Mesendoderm (in vitro differentiated cells): ENCODE measurements at regions not wholly inside any gene's neighbourhood (a gene's known extent, or its start where the extent isn't known, plus 50 kb on each side); places are given as distances from the start of the nearest gene placed in this dataset.

Experiments used
- DNase-seq: peaks from one replicate; pipeline ENCODE4 v3.0.0; 2013
- H2AK5ac ChIP-seq: 2 replicates; pipeline ENCODE4 v1.6.1; 2013; ENCODE audit warnings: low read length, inconsistent platforms
- H2BK120ac ChIP-seq: 2 replicates; pipeline ENCODE4 v1.6.1; 2013; ENCODE audit warnings: low read depth, mild to moderate bottlenecking, low read length, moderate library complexity, mixed read lengths
- H2BK15ac ChIP-seq: replicated peaks from 2 replicates; pipeline ENCODE4 v1.6.1; 2013; ENCODE audit warnings: low read depth, mild to moderate bottlenecking, moderate library complexity
- H2BK5ac ChIP-seq: 2 replicates; pipeline ENCODE4 v1.6.1; 2013; ENCODE audit warnings: low read length, inconsistent platforms
- H3K18ac ChIP-seq: 2 replicates; pipeline ENCODE4 v1.6.1; 2013; ENCODE audit warnings: mild to moderate bottlenecking, low read length, mixed read lengths
- H3K23ac ChIP-seq: one replicate; pipeline ENCODE4 v1.6.1; 2013; ENCODE audit warnings: low read length
- H3K27ac ChIP-seq: 2 replicates; pipeline ENCODE4 v1.5.1; 2013; ENCODE audit warnings: low read depth, mild to moderate bottlenecking, inconsistent platforms, low read length, moderate library complexity
- H3K27me3 ChIP-seq: 2 replicates; pipeline ENCODE4 v1.6.1; 2013; ENCODE audit warnings: low read length, control low read depth, mild to moderate bottlenecking, inconsistent platforms; ENCODE audit not compliant: insufficient read depth, poor library complexity
- H3K36me3 ChIP-seq: 2 replicates; pipeline ENCODE4 v1.6.1; 2013; ENCODE audit warnings: low read length, inconsistent platforms; ENCODE audit not compliant: control insufficient read depth, insufficient read depth
- H3K4ac ChIP-seq: one replicate; pipeline ENCODE4 v1.6.1; 2013; ENCODE audit warnings: low read depth, mild to moderate bottlenecking, low read length, moderate library complexity
- H3K4me1 ChIP-seq: 2 replicates; pipeline ENCODE4 v1.6.1; 2013; ENCODE audit warnings: low read depth, low read length, inconsistent platforms; ENCODE audit not compliant: control insufficient read depth
- H3K4me2 ChIP-seq: 2 replicates; pipeline ENCODE4 v1.6.1; 2013; ENCODE audit warnings: low read length
- H3K4me3 ChIP-seq: 2 replicates; pipeline ENCODE4 v1.5.1; 2013; ENCODE audit warnings: mild to moderate bottlenecking, low read length
- H3K56ac ChIP-seq: one replicate; pipeline ENCODE4 v1.6.1; 2013; ENCODE audit warnings: low read length
- H3K79me1 ChIP-seq: 2 replicates; pipeline ENCODE4 v1.6.1; 2013; ENCODE audit warnings: low read length, inconsistent platforms
- H3K79me2 ChIP-seq: 2 replicates; pipeline ENCODE4 v1.6.1; 2013; ENCODE audit warnings: mild to moderate bottlenecking, low read length; ENCODE audit not compliant: control insufficient read depth, insufficient read depth
- H3K9ac ChIP-seq: 2 replicates; pipeline ENCODE4 v1.6.1; 2013; ENCODE audit warnings: low read length, inconsistent platforms
- H4K5ac ChIP-seq: one replicate; pipeline ENCODE4 v1.6.1; 2013; ENCODE audit warnings: low read length
- H4K8ac ChIP-seq: one replicate; pipeline ENCODE4 v1.6.1; 2013; ENCODE audit warnings: low read depth, mild to moderate bottlenecking, control low read depth, low read length, moderate library complexity
- WGBS: extraction: QIAGEN DNeasy Blood & Tissue Kit; methylation state at CpG from one replicate; pipeline ENCODE4 v1.1.7; 2013; ENCODE audit warnings: low lambda C conversion rate, missing lambda C conversion rate; ENCODE audit not compliant: insufficient coverage; ENCODE audit errors: extremely low coverage; 5-methylcytosine and 5-hydroxymethylcytosine counted together

GRCh38 chr1:55801481-55801880 lies 586.3 kb upstream of the USP24 start:
- no peak overlapping the region for H3K4ac ChIP-seq
- H3K27me3 ChIP-seq, result no peaks in the 10 kb centered on the region
- no peak overlapping the region for H3K27ac ChIP-seq
- no peak overlapping the region for H3K18ac ChIP-seq
- H4K5ac ChIP-seq, result no peak overlapping the region
- no peak overlapping the region for H4K8ac ChIP-seq
- WGBS, result no CpG with 5 or more reads among the region's 2 CpGs
- no peak overlapping the region for H3K4me2 ChIP-seq
- H3K23ac ChIP-seq, result no peak overlapping the region
- no peaks in the 10 kb centered on the region for H3K79me2 ChIP-seq
- H3K4me3 ChIP-seq, result no peak overlapping the region
- DNase-seq, result no peak
- H3K56ac ChIP-seq, result no peak overlapping the region
- H3K9ac ChIP-seq, result no peak overlapping the region
- H3K36me3 ChIP-seq, result no peaks in the 10 kb centered on the region
- H3K79me1 ChIP-seq, result no peaks in the 10 kb centered on the region
- H3K4me1 ChIP-seq, result no peaks in the 10 kb centered on the region
- H2BK120ac ChIP-seq, result no peak overlapping the region
- no peak overlapping the region for H2AK5ac ChIP-seq
- no peak overlapping the region for H2BK15ac ChIP-seq
- H2BK5ac ChIP-seq, result no peak overlapping the region

GRCh38 chr1:55800503-55800902 lies 585.3 kb upstream of the USP24 start:
- Histone ChIP-seq H3K4me2 (no peak overlapping the region), H3K36me3 (no peaks in the 10 kb centered on the region), H2BK120ac (no peak overlapping the region), H3K4me3 (no peak overlapping the region), H3K18ac (no peak overlapping the region), H3K4ac (no peak overlapping the region), H3K56ac (no peak overlapping the region), H2BK15ac (no peak overlapping the region), H2BK5ac (no peak overlapping the region), H3K4me1 (no peaks in the 10 kb centered on the region), H2AK5ac (no peak overlapping the region), H3K79me2 (no peaks in the 10 kb centered on the region), H4K5ac (no peak overlapping the region), H3K79me1 (no peaks in the 10 kb centered on the region), H4K8ac (no peak overlapping the region), H3K27ac (no peak overlapping the region), H3K23ac (no peak overlapping the region), H3K9ac (no peak overlapping the region), H3K27me3 (no peaks in the 10 kb centered on the region)
- no peak for DNase-seq
- no CpG with 5 or more reads among the region's 1 CpG for WGBS

GRCh38 chr1:55793856-55794255 lies 578.7 kb upstream of the USP24 start:
- no peak overlapping the region for H4K5ac ChIP-seq
- H3K4me1 ChIP-seq, result no peaks in the 10 kb centered on the region
- no peak overlapping the region for H3K4me3 ChIP-seq
- no peak overlapping the region for H4K8ac ChIP-seq
- no peak overlapping the region for H2BK120ac ChIP-seq
- H3K79me1 ChIP-seq, result no peaks in the 10 kb centered on the region
- no peak overlapping the region for H3K18ac ChIP-seq
- no peak overlapping the region for H2AK5ac ChIP-seq
- H2BK15ac ChIP-seq, result no peak overlapping the region
- H3K79me2 ChIP-seq, result no peaks in the 10 kb centered on the region
- H3K9ac ChIP-seq, result no peak overlapping the region
- no peak overlapping the region for H3K23ac ChIP-seq
- H3K36me3 ChIP-seq, result no peaks in the 10 kb centered on the region
- no peaks in the 10 kb centered on the region for H3K27me3 ChIP-seq
- no peak overlapping the region for H3K4ac ChIP-seq
- H3K27ac ChIP-seq, result no peak overlapping the region
- H3K4me2 ChIP-seq, result no peak overlapping the region
- no CpG with 5 or more reads among the region's 6 CpGs for WGBS
- no peak for DNase-seq
- no peak overlapping the region for H3K56ac ChIP-seq
- H2BK5ac ChIP-seq, result no peak overlapping the region

- H2BK15ac ChIP-seq, result no peak overlapping the region
- H3K4ac ChIP-seq, result no peak overlapping the region
- H3K4me2 ChIP-seq, result no peak overlapping the region
- no peaks in the 10 kb centered on the region for H3K27me3 ChIP-seq
- no peak overlapping the region for H2BK5ac ChIP-seq
- no peaks in the 10 kb centered on the region for H3K4me1 ChIP-seq
- no peaks in the 10 kb centered on the region for H3K36me3 ChIP-seq
- H4K5ac ChIP-seq, result no peak overlapping the region
- H2AK5ac ChIP-seq, result no peak overlapping the region
- H4K8ac ChIP-seq, result no peak overlapping the region
- H3K79me1 ChIP-seq, result no peaks in the 10 kb centered on the region
- H3K27ac ChIP-seq, result no peak overlapping the region
- no peak overlapping the region for H3K23ac ChIP-seq
- H3K4me3 ChIP-seq, result no peak overlapping the region
- no peaks in the 10 kb centered on the region for H3K79me2 ChIP-seq
- DNase-seq, result no peak
- H3K56ac ChIP-seq, result no peak overlapping the region
- no peak overlapping the region for H3K9ac ChIP-seq
- H3K18ac ChIP-seq, result no peak overlapping the region
- no peak overlapping the region for H2BK120ac ChIP-seq
Observed at GRCh38 chr1:55792870-55793269, 577.7 kb upstream of the USP24 start.

GRCh38 chr1:55789466-55789865 lies 574.3 kb upstream of the USP24 start:
- no peaks in the 10 kb centered on the region for H3K27me3 ChIP-seq
- no peak overlapping the region for H2BK5ac ChIP-seq
- WGBS, result no CpG with 5 or more reads among the region's 1 CpG
- H3K36me3 ChIP-seq, result no peaks in the 10 kb centered on the region
- no peak overlapping the region for H2AK5ac ChIP-seq
- H3K4me2 ChIP-seq, result no peak overlapping the region
- no peak overlapping the region for H3K27ac ChIP-seq
- H3K4me3 ChIP-seq, result no peak overlapping the region
- H4K5ac ChIP-seq, result no peak overlapping the region
- no peak overlapping the region for H3K4ac ChIP-seq
- H3K79me2 ChIP-seq, result no peaks in the 10 kb centered on the region
- H3K23ac ChIP-seq, result no peak overlapping the region
- no peak overlapping the region for H3K56ac ChIP-seq
- H2BK120ac ChIP-seq, result no peak overlapping the region
- no peak overlapping the region for H3K9ac ChIP-seq
- no peak overlapping the region for H3K18ac ChIP-seq
- DNase-seq, result no peak
- H4K8ac ChIP-seq, result no peak overlapping the region
- no peak overlapping the region for H2BK15ac ChIP-seq
- no peaks in the 10 kb centered on the region for H3K79me1 ChIP-seq
- H3K4me1 ChIP-seq, result no peaks in the 10 kb centered on the region

GRCh38 chr1:55786396-55786795 lies 571.2 kb upstream of the USP24 start:
- Histone ChIP-seq H3K18ac (no peak overlapping the region), H2BK15ac (no peak overlapping the region), H3K27me3 (no peaks in the 10 kb centered on the region), H2BK5ac (no peak overlapping the region), H3K4me2 (no peak overlapping the region), H2AK5ac (no peak overlapping the region), H3K9ac (no peak overlapping the region), H3K4me3 (no peak overlapping the region), H3K27ac (no peak overlapping the region), H4K5ac (no peak overlapping the region), H2BK120ac (no peak overlapping the region), H3K36me3 (no peaks in the 10 kb centered on the region), H4K8ac (no peak overlapping the region), H3K56ac (no peak overlapping the region), H3K4me1 (no peaks in the 10 kb centered on the region), H3K79me1 (no peaks in the 10 kb centered on the region), H3K4ac (no peak overlapping the region), H3K23ac (no peak overlapping the region), H3K79me2 (no peaks in the 10 kb centered on the region)
- peak; percentile 64 for DNase-seq
- no CpG with 5 or more reads among the region's 4 CpGs for WGBS
